GM19240 (cell line): ENCODE measurements at regions not wholly inside any gene's neighbourhood (a gene's known extent, or its start where the extent isn't known, plus 50 kb on each side); places are given as distances from the start of the nearest gene placed in this dataset.

Experiments used
- DNase-seq: peaks from one replicate; pipeline ENCODE4 v3.0.0; 2011; ENCODE audit warnings: low spot score; ENCODE audit not compliant: insufficient read length

DNA sequence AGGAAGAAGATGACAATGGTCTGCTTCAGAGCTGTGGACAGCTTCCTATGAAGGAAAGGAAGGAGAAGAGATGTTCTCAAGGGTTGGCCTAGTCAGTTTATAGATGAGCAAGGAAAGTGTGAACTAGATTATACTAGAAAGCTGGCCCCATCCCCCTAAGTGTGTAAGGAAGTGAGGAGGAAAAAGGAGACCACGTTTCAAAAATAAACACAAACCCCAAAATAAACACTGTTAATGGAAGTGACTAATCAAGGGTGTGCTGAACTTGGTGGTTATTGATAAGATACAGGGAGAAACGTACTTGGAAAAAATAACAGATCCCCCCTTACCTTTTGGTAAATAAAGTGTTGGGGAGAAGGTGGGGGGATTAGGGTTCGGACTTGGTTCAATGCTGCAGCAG lies 267.1 kb downstream of the SOX9 start:
- DNase-seq: no peak

DNA sequence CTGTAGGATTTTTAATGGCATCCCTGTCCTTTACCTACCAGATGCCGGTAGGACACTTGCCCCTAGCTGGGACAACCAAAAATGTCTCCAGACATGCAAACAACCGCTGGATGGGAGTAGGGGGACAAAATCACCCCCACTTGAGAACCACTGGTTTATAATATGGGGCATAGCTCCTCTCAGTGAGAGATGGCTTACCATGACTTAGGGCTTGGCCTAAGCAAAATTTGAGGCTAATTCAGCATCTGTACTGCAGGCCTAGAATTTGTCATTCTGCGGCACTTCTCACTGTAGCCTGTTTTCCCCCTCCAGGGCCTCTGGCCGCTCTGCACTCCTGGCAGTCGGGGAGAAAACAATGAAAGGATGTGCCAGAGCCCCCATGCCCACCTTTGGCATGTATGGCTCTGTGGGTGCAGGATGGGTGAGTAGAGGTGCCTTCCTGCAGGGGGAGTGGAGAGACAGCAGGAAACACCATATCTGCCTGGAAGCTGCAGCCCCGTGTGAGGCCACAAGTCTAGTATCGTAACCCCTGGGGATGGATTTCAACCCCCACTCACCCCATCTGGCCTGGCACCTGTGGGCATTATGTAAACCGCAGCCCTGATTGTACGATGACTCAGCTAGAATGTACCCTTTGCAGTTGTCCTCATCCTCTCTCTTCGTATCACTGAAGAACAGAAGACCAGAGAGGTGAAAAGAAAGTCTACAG lies 268.1 kb downstream of the SOX9 start:
- no peak for DNase-seq

DNA sequence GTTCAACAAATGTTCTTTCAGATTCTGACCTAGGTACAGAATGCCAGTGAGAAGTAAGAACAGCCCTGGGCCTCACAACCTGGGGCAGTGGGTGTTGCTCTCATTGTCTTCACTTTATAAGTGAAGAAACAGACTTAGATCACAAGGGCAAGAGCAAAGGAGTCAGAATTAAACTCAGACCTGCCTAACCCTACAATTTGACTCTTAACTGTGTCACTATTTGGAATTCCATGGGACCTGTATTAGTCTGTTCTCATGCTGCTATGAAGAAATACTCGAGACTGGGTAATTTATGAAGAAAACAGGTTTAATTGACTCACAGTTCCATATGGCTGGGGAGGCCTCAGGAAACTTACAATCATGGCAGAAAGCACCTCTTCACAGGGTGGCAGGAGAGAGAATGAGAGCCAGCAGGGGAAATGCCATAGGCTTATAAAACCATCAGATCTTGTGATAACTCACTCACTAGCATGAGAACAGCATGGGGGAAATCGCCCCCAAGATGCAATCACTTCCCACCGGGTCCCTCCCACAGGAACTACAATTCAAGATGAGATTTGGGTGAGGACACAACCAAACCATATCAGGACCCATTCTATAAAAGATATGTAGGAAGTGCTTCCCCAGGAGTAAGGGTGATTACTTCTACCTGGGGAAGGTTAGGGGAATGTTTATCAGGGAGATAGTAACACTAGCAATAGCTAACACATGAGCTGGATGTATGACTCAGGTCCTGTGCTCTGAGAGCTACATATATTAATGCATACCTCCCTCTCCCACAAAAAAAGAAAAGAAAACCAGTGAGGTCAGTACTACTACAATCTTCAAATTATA lies 270.1 kb downstream of the SOX9 start:
- no peak for DNase-seq

DNA sequence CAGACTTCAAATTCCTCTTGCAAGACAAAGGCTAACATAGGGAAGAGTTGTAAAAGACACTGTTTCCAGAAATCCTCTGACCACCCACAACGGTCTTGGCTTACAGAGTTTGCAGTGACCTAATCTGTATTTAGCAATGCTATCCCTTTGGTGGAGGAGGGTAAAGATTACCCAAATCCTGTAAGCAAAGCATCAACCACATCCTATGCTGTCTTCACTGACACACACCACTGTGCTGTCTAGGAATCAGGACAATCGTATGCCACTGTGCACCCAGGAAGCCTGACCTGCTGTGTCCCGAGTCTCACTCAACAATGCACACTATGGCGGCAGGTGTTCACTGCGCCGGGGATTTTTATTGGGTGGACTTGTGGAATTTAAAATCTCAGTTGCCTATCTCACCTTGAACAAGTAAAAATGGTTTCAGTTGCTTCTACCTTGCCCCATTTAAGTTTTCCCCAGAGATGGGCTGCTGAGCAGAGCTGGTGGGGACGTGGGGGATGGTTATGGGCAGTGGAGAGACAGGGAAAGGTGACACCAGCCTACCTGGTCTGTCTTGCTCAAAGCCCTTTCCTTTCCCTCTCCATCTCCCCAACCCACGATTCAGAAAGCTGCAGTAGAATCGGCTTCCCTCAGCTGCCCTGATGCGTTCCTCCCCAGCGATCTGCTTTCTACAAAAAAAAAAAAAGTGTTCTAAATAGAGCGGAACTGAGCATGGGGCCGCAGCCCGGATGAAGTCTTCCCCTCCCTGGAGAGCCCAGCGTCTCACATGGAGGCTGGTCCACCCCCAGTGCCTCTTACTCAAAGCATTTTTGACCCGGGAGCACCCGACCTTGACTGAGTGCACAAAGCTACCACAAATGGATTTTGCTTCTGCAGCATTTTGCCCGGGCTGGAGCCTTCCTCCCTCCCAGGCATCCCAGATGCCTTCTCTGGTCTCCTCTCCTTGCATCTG lies 271.5 kb downstream of the SOX9 start:
- DNase-seq: no peak

DNA sequence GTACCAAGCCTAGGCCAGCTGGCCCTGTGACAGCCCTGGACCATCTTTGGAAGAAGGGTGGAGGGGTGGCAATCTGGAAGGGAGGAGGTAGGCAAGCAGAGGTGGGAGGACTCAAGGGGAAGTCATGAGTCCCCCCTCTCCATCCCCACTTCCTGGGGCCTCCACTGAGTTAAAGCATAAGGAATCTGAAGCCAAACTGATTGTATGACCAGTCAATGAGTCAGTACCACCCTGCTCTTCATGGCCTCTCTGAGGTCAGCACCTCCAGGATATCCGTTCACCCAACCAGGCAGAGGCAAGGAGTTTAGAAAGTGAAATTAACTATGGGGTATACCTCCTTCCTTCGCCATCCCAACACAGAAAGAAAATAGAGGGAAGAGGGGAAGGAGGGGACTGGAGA lies 272.7 kb downstream of the SOX9 start:
- no peak for DNase-seq

DNA sequence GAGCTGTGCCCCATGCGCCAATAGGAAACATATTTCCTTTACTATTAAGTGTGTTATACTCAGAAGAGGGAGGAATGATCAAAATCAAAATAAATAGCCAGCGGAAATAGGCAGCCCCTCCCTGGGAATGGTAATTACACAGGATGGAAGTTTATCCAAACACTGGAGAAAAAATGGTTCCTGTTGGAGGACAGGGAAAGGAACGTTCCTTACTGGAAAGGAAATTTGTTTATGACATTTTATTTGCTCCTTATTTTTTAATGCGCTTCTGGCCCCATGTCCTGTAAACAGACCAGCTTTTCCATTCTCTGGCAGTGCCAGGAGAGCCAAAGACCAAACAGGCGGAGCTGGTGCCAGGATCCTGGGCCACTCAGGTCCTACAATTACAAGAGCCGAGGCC lies 273.7 kb downstream of the SOX9 start:
- DNase-seq: no peak

DNA sequence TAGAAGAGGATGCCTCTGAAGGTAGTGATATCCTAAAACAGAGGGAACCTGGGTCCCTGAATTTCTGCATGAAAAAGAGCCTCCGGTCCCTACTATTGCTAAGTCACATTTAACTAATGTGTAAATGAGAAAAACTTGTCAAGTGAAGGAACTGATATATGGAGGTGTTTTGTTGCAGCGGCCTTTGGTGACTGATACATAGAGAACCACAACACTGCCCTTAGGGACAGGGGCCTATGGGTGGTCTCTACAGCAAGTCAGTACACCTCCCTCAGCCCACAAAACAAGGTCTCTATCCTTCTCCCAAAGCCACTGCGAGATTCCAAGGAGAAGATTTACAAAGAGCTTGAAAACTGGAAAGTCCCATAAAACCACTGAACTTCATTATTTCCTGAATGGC lies 275.3 kb downstream of the SOX9 start:
- no peak for DNase-seq

DNA sequence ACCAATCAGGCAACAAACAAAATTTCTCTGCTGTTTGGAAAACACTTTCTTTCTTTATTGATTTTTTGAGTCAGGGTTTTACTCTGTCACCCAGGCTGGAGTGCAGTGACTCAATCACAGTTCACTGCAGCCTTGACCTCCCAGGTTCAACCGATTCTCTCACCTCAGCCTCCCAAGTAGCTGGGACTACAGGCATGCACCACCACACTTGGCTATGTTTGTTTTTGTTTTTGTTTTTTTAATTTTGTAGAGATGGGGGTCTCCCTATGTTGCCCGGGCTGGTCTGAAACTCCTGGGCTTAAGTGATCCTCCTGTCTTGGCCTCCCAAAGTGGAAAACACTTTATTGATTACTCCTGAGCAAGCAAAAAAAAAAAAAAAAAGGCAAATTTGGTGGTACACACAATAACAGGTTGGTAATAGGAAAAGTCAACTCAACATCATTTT lies 276.4 kb downstream of the SOX9 start:
- DNase-seq: no peak

DNA sequence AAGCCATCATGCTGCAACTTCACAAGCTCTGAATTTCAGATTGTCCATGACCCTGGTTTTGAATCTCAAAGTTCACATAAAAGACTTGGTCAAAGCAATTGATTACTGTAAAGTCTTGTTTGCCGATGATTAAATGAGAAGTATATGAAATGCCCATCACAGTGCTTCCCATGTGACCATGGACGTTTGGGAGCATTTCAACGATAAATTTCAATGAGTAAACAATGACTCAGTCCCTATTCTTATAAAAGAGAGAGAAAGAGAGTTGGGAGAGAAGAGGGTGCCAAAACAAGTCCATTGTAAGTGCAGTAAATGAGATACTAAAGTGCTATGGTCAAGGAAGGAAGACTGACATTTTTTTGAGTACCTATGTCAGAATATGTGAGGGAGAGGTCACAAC lies 276.9 kb downstream of the SOX9 start:
- no peak for DNase-seq

DNA sequence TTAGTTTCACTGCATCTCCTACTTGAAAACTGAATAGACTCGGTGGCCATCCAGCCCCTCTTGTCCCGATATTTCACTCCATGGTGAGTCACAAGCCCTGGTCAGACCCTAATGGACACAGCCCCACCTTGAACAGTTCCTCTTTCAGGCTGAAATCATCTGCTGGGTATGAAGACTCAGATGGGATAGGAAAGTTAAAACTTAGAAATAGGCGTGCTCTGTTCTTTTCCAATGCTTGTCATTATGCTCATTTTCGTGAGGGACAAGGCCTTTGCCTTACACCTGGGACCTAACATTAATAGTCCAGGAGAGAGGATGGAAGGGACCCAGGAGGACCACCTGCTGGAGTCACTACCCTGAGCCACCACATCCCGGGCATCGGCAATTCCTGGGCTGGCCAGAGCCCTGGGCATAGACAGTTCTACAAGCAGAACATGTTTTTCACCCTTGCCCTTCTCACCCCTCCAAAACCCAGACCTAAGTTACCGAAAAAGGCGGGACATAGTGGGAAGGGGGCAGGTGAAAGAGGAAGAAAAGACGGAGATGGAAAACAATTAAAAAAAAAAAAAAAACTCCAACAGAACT lies 278.3 kb downstream of the SOX9 start:
- DNase-seq: no peak

DNA sequence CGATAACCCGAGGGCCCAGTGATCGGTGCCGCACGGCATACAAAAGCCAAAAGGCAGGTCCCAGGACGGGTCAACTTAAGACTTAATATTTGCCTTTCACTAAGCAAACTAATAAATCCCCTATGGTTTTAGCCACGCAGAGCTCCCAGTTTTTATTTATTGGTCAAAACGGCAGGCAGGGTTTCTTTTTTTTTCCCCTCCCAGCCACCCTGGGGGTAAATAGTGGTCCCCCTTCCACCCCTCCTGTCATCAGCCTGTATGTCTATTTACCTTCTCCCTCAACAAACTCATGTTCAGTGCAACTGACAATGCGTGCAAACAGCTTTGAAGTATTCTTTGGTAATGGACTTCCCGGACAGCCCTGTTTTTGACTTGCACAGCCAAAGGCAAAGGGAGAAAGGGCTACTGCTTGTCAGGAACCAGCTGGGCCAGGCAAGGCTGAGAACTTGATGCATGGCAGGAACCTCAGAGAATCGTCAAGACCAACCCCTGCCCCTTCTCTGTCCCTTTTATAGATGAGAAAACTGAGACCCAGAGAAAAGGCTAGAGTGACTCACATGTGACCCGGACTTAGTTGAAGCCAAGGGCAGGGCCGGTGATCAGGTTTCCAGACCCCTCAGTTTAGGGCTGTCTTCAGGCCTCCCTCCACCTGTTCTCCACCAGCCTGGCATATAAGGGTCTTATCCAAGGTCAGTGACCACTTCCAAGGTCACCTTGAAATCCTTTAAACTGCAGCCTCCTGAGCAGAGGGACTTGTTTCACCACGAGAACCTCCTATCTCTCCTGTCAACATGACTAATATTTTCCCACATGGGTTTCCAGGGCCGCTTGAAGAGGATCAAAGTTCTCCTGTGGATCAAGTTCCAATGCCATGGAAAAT lies 279.0 kb downstream of the SOX9 start:
- no peak for DNase-seq

DNA sequence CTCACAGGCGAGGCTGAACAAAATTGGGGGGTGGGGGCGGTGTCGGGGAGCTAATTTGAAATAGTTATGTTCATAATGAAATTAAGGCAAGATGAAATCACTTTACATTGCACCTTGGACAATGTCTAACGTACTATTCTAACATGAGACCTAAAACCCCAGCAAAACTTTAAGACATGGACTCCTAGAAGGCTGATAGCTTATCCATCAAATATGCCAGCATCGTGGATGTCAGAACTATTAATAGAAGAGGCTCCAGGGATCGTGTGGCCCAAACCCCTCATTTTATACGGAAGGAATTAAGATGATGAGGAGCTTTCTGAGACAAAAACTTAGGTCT lies 279.6 kb downstream of the SOX9 start:
- no peak for DNase-seq

DNA sequence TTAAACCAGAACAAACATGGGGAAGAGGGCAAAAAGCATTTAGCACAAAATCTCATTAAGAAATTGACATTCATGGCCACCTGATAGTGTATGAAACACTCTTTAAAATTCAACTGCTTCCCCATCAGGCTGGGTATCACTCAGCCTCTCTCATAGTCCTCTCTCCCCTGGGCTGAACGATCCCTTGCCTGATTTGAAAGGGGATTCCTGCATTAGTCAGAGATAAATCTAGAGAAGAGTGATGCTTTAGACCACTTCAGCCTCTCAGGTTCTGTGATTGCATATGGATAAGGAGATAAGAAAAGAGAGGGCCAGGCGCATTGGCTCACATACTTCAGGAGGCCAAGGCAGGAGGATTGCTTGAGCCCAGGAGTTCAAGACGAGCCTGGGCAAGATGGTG lies 280.0 kb downstream of the SOX9 start:
- DNase-seq: no peak

DNA sequence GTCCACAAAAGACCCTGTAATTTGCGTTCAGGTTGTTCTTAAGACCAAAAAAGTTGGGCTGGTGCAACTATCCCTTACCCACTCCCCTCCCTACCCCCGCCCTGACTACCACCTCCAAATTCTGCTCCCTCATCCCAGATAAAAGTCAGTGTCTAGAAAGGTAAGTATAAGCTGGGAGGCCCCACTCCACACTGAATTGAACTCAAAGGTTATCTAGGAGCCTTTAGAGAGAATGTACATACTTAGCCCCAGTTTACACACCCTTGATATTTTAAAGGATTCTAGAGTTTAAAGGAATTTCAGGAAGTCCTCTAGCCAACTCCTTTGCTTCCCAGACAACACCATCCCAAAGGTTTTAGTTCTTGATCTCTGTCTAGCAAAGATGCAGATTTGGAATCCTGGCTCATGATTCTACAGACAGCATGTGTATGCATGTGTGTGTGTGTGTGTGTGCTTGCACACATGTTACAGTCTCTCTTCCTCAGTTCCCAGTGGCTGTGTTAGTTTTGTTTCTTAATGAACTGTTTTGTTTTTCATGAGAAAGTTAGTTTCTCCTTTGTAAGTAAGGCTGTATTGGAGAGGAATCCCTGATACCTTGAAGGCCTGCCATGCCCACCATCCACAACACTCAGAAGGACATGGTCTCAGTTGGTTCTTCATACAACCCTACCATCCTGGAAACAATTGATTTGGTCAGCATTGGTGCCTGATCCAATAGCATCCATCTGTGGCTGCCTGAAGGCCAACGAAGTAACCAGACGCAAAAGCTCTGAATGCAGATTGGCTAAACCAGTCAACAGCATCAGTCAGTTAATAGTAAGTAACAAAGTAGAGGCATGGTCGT lies 281.3 kb downstream of the SOX9 start:
- DNase-seq: no peak

DNA sequence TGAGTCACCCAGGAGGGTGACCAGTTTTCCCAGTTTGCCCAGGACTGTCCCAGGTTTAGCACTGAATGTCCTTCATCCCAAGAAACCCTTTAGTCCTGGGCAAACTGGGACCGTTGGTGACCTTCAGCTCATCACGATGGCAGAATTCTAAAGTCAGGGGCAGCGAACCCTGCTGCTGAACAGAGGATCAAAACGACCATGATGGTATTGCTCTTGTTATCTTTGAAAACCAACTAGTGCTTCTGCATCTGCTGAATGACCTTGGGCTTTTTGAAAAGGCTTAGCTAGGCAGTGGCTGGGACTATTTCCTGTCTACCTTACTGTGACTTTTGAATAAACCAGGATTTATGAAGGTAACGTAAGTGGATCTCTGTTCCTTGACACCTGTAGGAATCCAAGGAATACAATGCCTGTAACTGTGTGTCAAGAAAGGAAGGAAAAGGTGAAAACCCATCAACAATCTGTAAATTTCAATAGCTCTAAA lies 281.9 kb downstream of the SOX9 start:
- DNase-seq: no peak

DNA sequence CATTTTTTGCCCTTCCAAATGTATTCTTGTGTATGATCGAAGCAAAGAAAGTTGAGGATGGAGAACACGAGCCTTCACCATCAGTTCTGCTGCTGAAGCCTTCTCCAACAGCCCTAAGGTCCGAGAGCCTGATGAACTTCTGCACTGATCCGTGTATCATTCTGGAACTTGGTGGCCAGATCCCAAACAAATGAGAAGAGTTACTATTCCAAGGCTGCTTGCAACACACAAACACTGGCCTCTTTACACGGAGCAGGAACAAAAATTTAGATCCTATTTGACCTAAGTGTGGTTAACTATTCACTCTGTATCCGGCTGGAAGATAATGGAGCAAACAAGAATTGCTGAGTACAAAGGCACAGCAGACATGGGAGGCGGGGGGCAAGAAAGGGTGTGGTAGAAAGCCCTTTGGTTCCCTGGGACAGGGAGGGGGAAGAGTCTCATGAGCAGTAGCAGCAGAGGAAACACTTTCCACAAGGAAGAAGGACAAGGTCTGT lies 282.9 kb downstream of the SOX9 start:
- DNase-seq: no peak

DNA sequence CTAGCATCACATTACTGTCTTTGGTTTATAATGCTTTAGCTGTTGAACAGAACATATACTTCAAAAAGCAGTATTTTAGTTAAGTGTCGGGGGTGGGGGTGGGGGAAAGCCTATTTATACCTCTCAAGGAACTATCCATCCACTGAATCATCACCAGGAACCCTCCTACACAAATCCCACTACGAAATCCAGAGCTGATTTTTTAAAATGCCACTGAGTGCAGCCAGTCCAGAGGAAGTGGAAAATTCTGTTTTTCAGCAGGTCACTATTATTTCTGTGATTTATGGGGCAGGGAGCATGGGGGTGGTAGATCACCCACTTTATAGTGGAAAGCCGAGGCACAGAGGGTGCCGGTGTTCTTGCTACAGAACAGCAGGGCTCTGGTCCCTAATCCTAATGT lies 284.1 kb downstream of the SOX9 start:
- DNase-seq: no peak

DNA sequence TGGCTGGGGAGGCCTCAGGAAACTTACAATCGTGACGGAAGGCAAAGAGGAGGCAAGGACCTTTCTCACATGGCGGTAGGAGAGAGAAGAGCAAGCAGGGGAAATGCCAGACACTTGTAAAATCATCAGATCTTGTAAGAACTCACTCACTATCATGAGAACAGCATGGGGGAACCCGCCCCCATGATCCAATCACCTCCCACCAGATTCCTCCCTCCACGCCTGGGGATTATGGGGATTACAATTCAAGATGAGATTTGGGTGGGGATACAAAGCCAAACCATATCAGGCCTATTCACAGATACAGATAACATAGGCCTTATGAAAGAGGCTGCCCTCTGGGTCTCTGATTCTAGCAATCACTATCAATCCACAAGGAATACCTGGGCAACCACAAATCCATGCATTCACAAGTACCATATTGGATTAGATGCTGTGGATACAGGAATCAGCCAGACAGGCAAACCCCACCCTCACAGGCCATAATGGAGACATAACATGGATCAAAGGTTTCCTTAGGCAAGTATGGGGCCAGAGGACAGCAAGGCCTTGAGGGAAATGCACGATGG lies 284.9 kb downstream of the SOX9 start:
- no peak for DNase-seq

DNA sequence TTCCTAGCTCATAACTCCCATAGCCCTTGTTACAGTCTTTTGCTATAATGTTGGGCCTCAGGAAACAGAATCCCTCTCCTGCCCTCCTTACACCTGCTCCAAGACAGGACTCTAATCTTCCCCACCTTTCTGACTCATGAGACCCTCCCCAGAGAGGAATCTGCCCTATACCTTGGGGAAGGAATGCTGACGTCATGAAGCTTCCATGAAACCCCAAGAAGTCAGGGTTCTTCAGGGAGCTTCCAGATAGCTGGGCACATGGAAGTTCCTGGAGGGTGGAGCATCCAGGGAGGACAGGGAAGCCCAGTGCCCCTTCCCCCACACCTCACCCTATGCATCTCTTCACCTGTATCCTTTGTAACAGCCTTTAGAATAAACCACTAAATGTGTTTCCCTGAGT lies 285.7 kb downstream of the SOX9 start:
- no peak for DNase-seq
